SU-DHL-6 (cell line): ENCODE measurements at regions not wholly inside any gene's neighbourhood (a gene's known extent, or its start where the extent isn't known, plus 50 kb on each side); places are given as distances from the start of the nearest gene placed in this dataset.

Experiments used
- H2AFZ ChIP-seq: fragments of 200-600 bp; sonication (generic); 2 replicates; pipeline ENCODE4 v1.6.1; 2014; ENCODE audit warnings: low read depth, mild to moderate bottlenecking, moderate library complexity, mixed read lengths, antibody characterized with exemption, low read length; ENCODE audit not compliant: severe bottlenecking
- H3F3A ChIP-seq: fragments of 200-600 bp; shearing (Covaris generic); 2 replicates; pipeline ENCODE4 v1.6.0; 2016; ENCODE audit warnings: antibody characterized with exemption, mild to moderate bottlenecking; ENCODE audit not compliant: insufficient read depth
- H3K27ac ChIP-seq: fragments of 200-600 bp; sonication (generic); 2 replicates; pipeline ENCODE4 v1.5.1; 2016; ENCODE audit warnings: low read depth, mild to moderate bottlenecking, low read length, moderate library complexity, mixed read lengths
- H3K27me3 ChIP-seq: fragments of 200-600 bp; sonication (generic), shearing (Covaris generic); 2 replicates; pipeline ENCODE4 v1.6.0; 2014; ENCODE audit warnings: mild to moderate bottlenecking, low read length
- H3K36me3 ChIP-seq: fragments of 200-600 bp; sonication (generic); 2 replicates; pipeline ENCODE4 v1.6.1; 2014; ENCODE audit warnings: mild to moderate bottlenecking, low read length, mixed read lengths
- H3K4me2 ChIP-seq: fragments of 300-600, 200-600 bp; shearing (Covaris generic), sonication (generic); 2 replicates; pipeline ENCODE4 v1.6.0; 2014; ENCODE audit warnings: low read length, low read depth, mild to moderate bottlenecking; ENCODE audit not compliant: poor library complexity, severe bottlenecking
- H3K4me3 ChIP-seq: fragments of 200-600 bp; sonication (generic); 2 replicates; pipeline ENCODE4 v1.5.1; 2014; ENCODE audit warnings: antibody characterized with exemption, low read length, mild to moderate bottlenecking, mixed read lengths; ENCODE audit not compliant: insufficient read depth, poor library complexity, severe bottlenecking
- H3K79me2 ChIP-seq: fragments of 200-600 bp; sonication (generic); 2 replicates; pipeline ENCODE4 v1.6.1; 2014; ENCODE audit warnings: mild to moderate bottlenecking, low read length, moderate library complexity; ENCODE audit not compliant: insufficient read depth
- H3K9ac ChIP-seq: fragments of 200-600 bp; sonication (generic); 2 replicates; pipeline ENCODE4 v1.7.0; 2014; ENCODE audit warnings: mild to moderate bottlenecking, low read length
- H3K9me2 ChIP-seq: fragments of 200-600 bp; sonication (generic); replicated peaks from 2 replicates; pipeline ENCODE4 v1.6.1; 2014; ENCODE audit warnings: low read length; ENCODE audit not compliant: insufficient read depth
- H3K9me3 ChIP-seq: fragments of 200-600 bp; sonication (generic); 2 replicates; pipeline ENCODE4 v1.6.1; 2014; ENCODE audit warnings: low read length, mixed read lengths; ENCODE audit not compliant: insufficient read depth
- H4K20me1 ChIP-seq: fragments of 200-600 bp; sonication (generic); 2 replicates; pipeline ENCODE4 v1.6.1; 2014; ENCODE audit warnings: low read depth, mild to moderate bottlenecking, antibody characterized with exemption, low read length, moderate library complexity, mixed read lengths
- CTCF ChIP-seq: fragments of 200-600 bp; sonication (generic); IDR thresholded peaks from one replicate; pipeline ENCODE4 v1.5.1; 2017; ENCODE audit warnings: antibody characterized with exemption, mild to moderate bottlenecking, low read length, moderate library complexity; ENCODE audit not compliant: insufficient read depth, poor library complexity, severe bottlenecking
- EZH2phosphoT487 ChIP-seq: fragments of 200-600 bp; sonication (generic), shearing (Covaris generic); conservative IDR thresholded peaks from 2 replicates; pipeline ENCODE4 v1.6.1; 2018; ENCODE audit warnings: mild to moderate bottlenecking, antibody characterized with exemption, low read length, moderate library complexity, mixed read lengths

GRCh38 chrX:5100004-5100403, 1128.7 kb downstream of the NLGN4X start:
- H3K27ac ChIP-seq, result no peak overlapping the region
- no peak overlapping the region for H3K4me2 ChIP-seq
- no peak overlapping the region for H3K4me3 ChIP-seq
- no peaks in the 10 kb centered on the region for H3K27me3 ChIP-seq
- H4K20me1 ChIP-seq, result no peaks in the 10 kb centered on the region
- no peaks in the 10 kb centered on the region for H3K36me3 ChIP-seq
- H2AFZ ChIP-seq, result no peak overlapping the region
- no peaks in the 10 kb centered on the region for H3F3A ChIP-seq
- H3K79me2 ChIP-seq, result no peaks in the 10 kb centered on the region
- H3K9me3 ChIP-seq, result no peaks in the 10 kb centered on the region
- no peak for TF ChIP-seq EZH2phosphoT487
- no peak for TF ChIP-seq CTCF
- H3K9me2 ChIP-seq, result no peaks in the 10 kb centered on the region
- no peak overlapping the region for H3K9ac ChIP-seq

GRCh38 chrX:5086388-5086787, 1142.3 kb downstream of the NLGN4X start:
- Histone ChIP-seq H3K36me3 (no peaks in the 10 kb centered on the region), H3K4me2 (no peak overlapping the region), H3K79me2 (no peaks in the 10 kb centered on the region), H3K4me3 (no peak overlapping the region), H3F3A (no peaks in the 10 kb centered on the region), H3K9me3 (no peaks in the 10 kb centered on the region), H2AFZ (no peak overlapping the region), H3K9ac (no peak overlapping the region), H3K27ac (no peak overlapping the region), H3K9me2 (no peaks in the 10 kb centered on the region), H4K20me1 (no peaks in the 10 kb centered on the region), H3K27me3 (no peaks in the 10 kb centered on the region)
- TF ChIP-seq EZH2phosphoT487, result no peak
- no peak for TF ChIP-seq CTCF

GRCh38 chrX:5084279-5084678, 1144.4 kb downstream of the NLGN4X start:
- no peaks in the 10 kb centered on the region for H3K79me2 ChIP-seq
- no peaks in the 10 kb centered on the region for H4K20me1 ChIP-seq
- no peak overlapping the region for H3K27ac ChIP-seq
- no peaks in the 10 kb centered on the region for H3K27me3 ChIP-seq
- no peaks in the 10 kb centered on the region for H3K36me3 ChIP-seq
- no peak overlapping the region for H3K4me2 ChIP-seq
- no peaks in the 10 kb centered on the region for H3F3A ChIP-seq
- H3K9ac ChIP-seq, result no peak overlapping the region
- no peaks in the 10 kb centered on the region for H3K9me2 ChIP-seq
- no peaks in the 10 kb centered on the region for H3K9me3 ChIP-seq
- H3K4me3 ChIP-seq, result no peak overlapping the region
- H2AFZ ChIP-seq, result no peak overlapping the region
- TF ChIP-seq EZH2phosphoT487, result no peak
- no peak for TF ChIP-seq CTCF

- Histone ChIP-seq H3K9me2 (no peaks in the 10 kb centered on the region), H2AFZ (no peak overlapping the region)
Observed at GRCh38 chrX:5082705-5083104, 1146.0 kb downstream of the NLGN4X start.

More at GRCh38 chrX:5082705-5083104, 1146.0 kb downstream of the NLGN4X start:
- Histone ChIP-seq H3K9ac (no peak overlapping the region), H3K79me2 (no peaks in the 10 kb centered on the region), H3K27ac (no peak overlapping the region), H3K4me3 (no peak overlapping the region), H3K4me2 (no peak overlapping the region), H3K9me3 (no peaks in the 10 kb centered on the region), H3K27me3 (no peaks in the 10 kb centered on the region), H3F3A (no peaks in the 10 kb centered on the region), H3K36me3 (no peaks in the 10 kb centered on the region), H4K20me1 (no peaks in the 10 kb centered on the region)
- TF ChIP-seq EZH2phosphoT487, result no peak
- no peak for TF ChIP-seq CTCF
